Parathyroid adenoma (tissue), 2 donors: ENCODE measurements at regions not wholly inside any gene's neighbourhood (a gene's known extent, or its start where the extent isn't known, plus 50 kb on each side); places are given as distances from the start of the nearest gene placed in this dataset.
A peak's percentile ranks its signal among the peaks of the same experiment; 100 is the strongest.

Experiments
- H2AFZ ChIP-seq: fragments of 300-600 bp; sonication (generic); one replicate; pipeline ENCODE4 v1.7.0; 2017; ENCODE audit warnings: antibody characterized with exemption, mild to moderate bottlenecking
- H3K27ac ChIP-seq: fragments of 300-600 bp; sonication (generic); one replicate; pipeline ENCODE4 v1.7.0; 2017
- H3K27me3 ChIP-seq: fragments of 300-600 bp; sonication (generic); one replicate; pipeline ENCODE4 v1.7.0; 2017; ENCODE audit warnings: low read length; ENCODE audit not compliant: control insufficient read depth, insufficient read depth
- H3K36me3 ChIP-seq: fragments of 300-600 bp; sonication (generic); one replicate; pipeline ENCODE4 v1.7.0; 2017; ENCODE audit warnings: low read length; ENCODE audit not compliant: control insufficient read depth, insufficient read depth
- H3K4me1 ChIP-seq: fragments of 300-600 bp; sonication (generic); one replicate; pipeline ENCODE4 v1.7.0; 2017; ENCODE audit warnings: control low read depth
- H3K4me2 ChIP-seq: fragments of 300-600 bp; sonication (generic); one replicate; pipeline ENCODE4 v1.7.0; 2017; ENCODE audit warnings: low read length
- H3K4me3 ChIP-seq: fragments of 300-600 bp; sonication (generic); one replicate; pipeline ENCODE4 v1.7.0; 2017; ENCODE audit warnings: low read depth, low read length
- H3K79me2 ChIP-seq: fragments of 300-600 bp; sonication (generic); one replicate; pipeline ENCODE4 v1.7.0; 2017; ENCODE audit warnings: control low read depth
- H3K9ac ChIP-seq: fragments of 300-600 bp; sonication (generic); one replicate; pipeline ENCODE4 v1.7.0; 2017; ENCODE audit warnings: mild to moderate bottlenecking
- H3K9me3 ChIP-seq: fragments of 300-600 bp; sonication (generic); one replicate; pipeline ENCODE4 v1.7.0; 2017; ENCODE audit warnings: low read length; ENCODE audit not compliant: control insufficient read depth
- CTCF ChIP-seq: fragments of 300-600 bp; sonication (generic); IDR thresholded peaks from one replicate; pipeline ENCODE4 v1.7.0; 2017; ENCODE audit warnings: antibody characterized with exemption, mild to moderate bottlenecking
- donor health status: primary hyperparathyroidism.

DNA sequence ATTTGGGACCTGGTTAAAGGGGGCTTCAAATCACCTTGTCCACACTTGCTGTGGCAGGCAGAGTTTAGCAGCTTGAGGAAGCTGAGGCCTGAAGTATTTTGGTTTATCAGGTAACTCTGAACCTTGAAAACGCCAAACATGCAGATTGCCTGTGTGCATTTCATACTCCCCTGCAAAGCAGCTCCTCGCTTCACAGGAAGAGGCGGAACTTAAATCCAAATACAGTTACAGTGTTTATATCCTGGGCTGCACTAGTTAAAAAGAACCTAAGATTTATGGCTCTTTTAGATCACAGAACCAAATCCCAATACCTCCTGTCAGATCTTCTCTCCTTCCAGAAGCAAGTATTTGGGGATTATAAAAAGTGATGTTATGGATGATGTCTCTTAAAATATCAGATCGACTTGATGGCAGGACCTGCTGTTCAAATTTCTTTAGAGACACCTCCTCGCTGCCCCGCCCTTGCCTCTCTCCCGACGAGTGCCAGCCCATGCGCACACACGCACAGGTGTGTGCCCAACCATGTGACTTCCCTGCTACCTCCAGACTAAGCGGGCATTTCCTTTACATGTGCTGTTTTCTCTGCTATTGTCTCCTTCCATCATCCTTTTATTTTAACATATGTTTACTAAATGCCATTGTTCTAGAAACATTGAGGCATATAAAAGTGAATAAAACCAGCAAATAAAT, 224.6 kb upstream of the FOXQ1 start:
- Histone ChIP-seq H3K4me2 (peak overlapping the region; percentile 13), H3K4me3 (no peak overlapping the region), H3K9me3 (no peaks in the 10 kb centered on the region), H3K27me3 (no peaks in the 10 kb centered on the region), H3K79me2 (no peaks in the 10 kb centered on the region), H3K36me3 (no peaks in the 10 kb centered on the region), H3K9ac (no peak overlapping the region), H3K27ac (no peak overlapping the region), H3K4me1 (no peaks in the 10 kb centered on the region), H2AFZ (peak overlapping the region; percentile 50)
- TF ChIP-seq CTCF, result no peak

DNA sequence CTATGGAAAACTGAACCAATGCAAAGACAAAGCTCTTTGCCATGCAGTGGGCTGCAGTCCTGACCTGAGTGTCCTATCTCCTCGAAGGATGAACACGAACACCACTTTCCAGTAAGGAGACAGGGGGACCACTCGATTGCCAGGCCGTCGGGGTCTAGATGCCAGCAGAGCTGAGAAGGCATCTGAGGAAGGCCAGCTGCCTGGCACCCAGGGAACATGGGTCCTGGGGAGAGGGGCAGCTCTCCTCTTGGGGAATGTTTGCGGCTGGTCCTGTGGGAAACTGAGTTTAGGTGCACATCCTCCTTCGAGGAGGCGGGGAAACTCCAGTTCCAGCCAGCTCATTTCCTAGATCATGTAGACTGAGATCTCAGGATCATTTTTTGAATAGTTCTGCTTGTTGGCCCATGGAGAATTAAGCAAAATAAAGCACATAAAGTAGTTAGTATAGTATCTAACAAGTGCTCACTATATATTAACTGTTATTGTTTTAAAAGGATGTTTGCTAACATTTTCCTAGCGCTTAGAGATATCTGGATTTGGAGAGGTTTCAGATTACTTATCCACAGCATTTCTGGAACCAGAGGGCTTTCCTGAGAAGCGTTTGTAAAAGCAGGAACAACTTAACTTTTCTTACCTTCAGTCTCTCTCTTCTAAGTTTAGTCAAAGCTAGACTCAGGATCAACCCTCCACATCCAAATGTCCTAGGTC, 225.3 kb upstream of the FOXQ1 start:
- Histone ChIP-seq H3K4me3 (no peak overlapping the region), H3K4me1 (no peaks in the 10 kb centered on the region), H3K27me3 (no peaks in the 10 kb centered on the region), H3K9me3 (no peaks in the 10 kb centered on the region), H3K79me2 (no peaks in the 10 kb centered on the region), H3K4me2 (no peak overlapping the region), H3K9ac (no peak overlapping the region), H3K36me3 (no peaks in the 10 kb centered on the region), H3K27ac (no peak overlapping the region), H2AFZ (peak overlapping the region; percentile 50)
- no peak for TF ChIP-seq CTCF

DNA sequence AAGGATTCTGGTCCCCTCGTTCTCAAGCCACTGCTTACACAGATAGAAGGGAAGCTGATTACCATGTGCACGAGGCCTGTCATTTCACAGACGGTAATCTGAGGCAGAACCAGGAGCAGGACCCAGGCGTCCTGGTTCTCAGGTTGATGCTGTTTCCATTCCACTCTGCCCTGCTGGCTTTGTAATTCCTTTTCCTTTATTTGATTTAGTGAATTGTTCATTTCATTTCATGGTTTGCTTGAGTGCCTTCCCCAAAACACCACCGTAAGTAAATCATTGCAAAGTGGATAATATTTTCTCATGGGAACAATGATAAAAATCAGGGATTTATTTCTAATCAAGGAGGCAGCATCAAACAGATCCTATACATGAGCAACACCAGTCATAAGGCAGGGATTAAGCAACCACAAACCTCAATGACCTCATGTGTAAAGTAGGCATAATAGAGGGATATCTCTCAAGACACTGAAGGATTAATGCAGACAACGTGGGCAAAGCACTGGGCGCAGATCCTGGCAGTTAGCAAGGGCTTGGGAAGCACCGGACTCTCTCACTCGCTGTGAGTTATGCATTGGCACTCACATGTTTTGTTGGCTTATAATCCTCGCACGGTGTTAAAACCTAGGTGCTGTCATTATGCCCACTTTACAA, 229.5 kb upstream of the FOXQ1 start:
- Histone ChIP-seq H3K79me2 (no peaks in the 10 kb centered on the region), H2AFZ (no peak overlapping the region), H3K27ac (no peak overlapping the region)

DNA sequence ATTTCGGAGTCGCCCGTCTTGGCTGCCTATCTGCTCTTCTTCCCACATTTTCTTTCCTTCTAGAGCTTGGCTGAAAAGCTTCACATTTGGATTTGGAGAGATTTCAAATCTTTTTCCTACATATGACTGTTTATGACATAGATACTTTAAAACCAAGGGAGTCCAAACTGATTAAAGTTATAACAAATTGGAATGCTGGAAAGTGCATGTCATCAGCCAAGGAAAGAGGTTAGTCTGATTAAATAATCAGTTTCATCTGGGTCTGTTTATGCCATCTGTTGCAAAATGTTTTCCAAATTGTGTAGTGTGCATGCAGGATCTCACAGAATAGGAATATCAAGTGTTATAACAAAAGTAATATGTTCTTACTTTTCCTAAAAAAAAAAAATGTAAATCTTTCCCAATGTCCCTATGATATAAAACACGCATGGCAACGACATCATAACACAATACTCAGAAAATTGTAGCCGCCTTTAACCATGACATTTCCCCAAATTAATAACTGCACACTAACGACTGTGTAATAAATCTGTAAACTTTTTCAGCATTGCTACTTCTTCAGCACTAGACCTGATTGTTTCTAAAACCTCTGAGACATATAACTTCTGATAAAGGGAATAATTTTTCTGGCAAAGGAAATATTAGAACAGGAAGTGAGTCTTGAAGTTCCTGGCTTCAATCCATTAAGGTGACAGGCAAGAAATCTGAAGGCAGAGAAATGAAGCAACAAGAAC, 230.2 kb upstream of the FOXQ1 start:
- Histone ChIP-seq H3K9ac (no peak overlapping the region), H3K27ac (no peak overlapping the region), H3K4me1 (no peaks in the 10 kb centered on the region), H2AFZ (no peak overlapping the region), H3K4me2 (no peak overlapping the region), H3K9me3 (no peaks in the 10 kb centered on the region), H3K36me3 (no peaks in the 10 kb centered on the region), H3K79me2 (no peaks in the 10 kb centered on the region), H3K27me3 (no peaks in the 10 kb centered on the region), H3K4me3 (no peak overlapping the region)
- no peak for TF ChIP-seq CTCF

More for the DNA sequence above, 229.5 kb upstream of the FOXQ1 start:
- Histone ChIP-seq H3K4me2 (no peak overlapping the region), H3K36me3 (no peaks in the 10 kb centered on the region), H3K9me3 (no peaks in the 10 kb centered on the region), H3K4me3 (no peak overlapping the region), H3K27me3 (no peaks in the 10 kb centered on the region), H3K9ac (no peak overlapping the region), H3K4me1 (no peaks in the 10 kb centered on the region)
- TF ChIP-seq CTCF, result no peak
